ENCODE measurements at regions not wholly inside any gene's neighbourhood (a gene's known extent, or its start where the extent isn't known, plus 50 kb on each side); places are given as distances from the start of the nearest gene placed in this dataset.

GRCh38 chr2:49569176-49569575 lies 414.9 kb upstream of the FSHR start:
- no peak overlapping the region for H3K4me3 ChIP-seq (ENCODE audit: low read depth, low read length)
- TF ChIP-seq CTCF (IDR thresholded peaks at IDR 0.05; ENCODE audit: insufficient read depth, low read depth, low read length) = no peak
- DNase-seq (ENCODE audit: low read depth) = no peak

GRCh38 chr2:49567811-49568600 lies 413.7 kb upstream of the FSHR start:
- TF ChIP-seq CTCF (IDR thresholded peaks at IDR 0.05; ENCODE audit: insufficient read depth, low read depth, low read length) = no peak
- no peak overlapping the region for H3K4me3 ChIP-seq (ENCODE audit: low read depth, low read length)
- DNase-seq (ENCODE audit: low read depth) = no peak

GRCh38 chr2:49567021-49567420 lies 412.7 kb upstream of the FSHR start:
- no peak overlapping the region for H3K4me3 ChIP-seq (ENCODE audit: low read depth, low read length)
- DNase-seq (ENCODE audit: low read depth) = no peak
- TF ChIP-seq CTCF (IDR thresholded peaks at IDR 0.05; ENCODE audit: insufficient read depth, low read depth, low read length) = no peak

GRCh38 chr2:49553658-49554057 lies 399.3 kb upstream of the FSHR start:
- no peak for DNase-seq (ENCODE audit: low read depth)
- TF ChIP-seq CTCF (IDR thresholded peaks at IDR 0.05; ENCODE audit: insufficient read depth, low read depth, low read length) = no peak
- no peak overlapping the region for H3K4me3 ChIP-seq (ENCODE audit: low read depth, low read length)

- no peak for TF ChIP-seq CTCF (IDR thresholded peaks at IDR 0.05; ENCODE audit: insufficient read depth, low read depth, low read length)
- DNase-seq (ENCODE audit: low read depth) = no peak
- no peak overlapping the region for H3K4me3 ChIP-seq (ENCODE audit: low read depth, low read length)
These were observed 378.4 kb upstream of the FSHR start for GRCh38 chr2:49532702-49533101.

GRCh38 chr2:49515996-49516782 lies 361.9 kb upstream of the FSHR start:
- no peak for DNase-seq (ENCODE audit: low read depth)
- TF ChIP-seq CTCF (IDR thresholded peaks at IDR 0.05; ENCODE audit: insufficient read depth, low read depth, low read length) = no peak
- no peak overlapping the region for H3K4me3 ChIP-seq (ENCODE audit: low read depth, low read length)

Data from fibroblast of villous mesenchyme (primary cell).